ENCODE measurements at regions not wholly inside any gene's neighbourhood (a gene's known extent, or its start where the extent isn't known, plus 50 kb on each side); places are given as distances from the start of the nearest gene placed in this dataset.

GRCh38 chr2:201968476-201968875 is 65.2 kb upstream of the FZD7 start:
- H3K9me3 ChIP-seq: no peaks in the 10 kb centered on the region
- H3K27me3 ChIP-seq: no peaks in the 10 kb centered on the region
- TF ChIP-seq EP300 (IDR thresholded peaks at IDR 0.05; ENCODE audit: low read depth) (no peak), POLR2AphosphoS5 (IDR thresholded peaks at IDR 0.05) (no peak), CTCF (IDR thresholded peaks at IDR 0.05) (no peak), POLR2A (IDR thresholded peaks at IDR 0.05) (no peak)
- H3K4me3 ChIP-seq: no peak overlapping the region
- intact Hi-C loops (cut with DNase I; ENCODE audit: low total_unique reads): no loop called here
- no peak overlapping the region for H3K27ac ChIP-seq
- in situ Hi-C loops (cut with MboI; ENCODE audit: low pct_ligation_motif_present in 1 of 4, low pct_unique_long_range_greater_than_20kb in 1 of 4, low sequenced_read_pairs in 3 of 4): no loop called here
- no peaks in the 10 kb centered on the region for H3K4me1 ChIP-seq
- DNase-seq: no peak
- WGBS, 2 donors (ENCODE audit: low coverage in 1 of 2): 81% methylated on average over 10 of the region's 10 CpGs; no CpG with 5 or more reads in 1 of the 2 donors
- no peaks in the 10 kb centered on the region for H3K36me3 ChIP-seq

DNA sequence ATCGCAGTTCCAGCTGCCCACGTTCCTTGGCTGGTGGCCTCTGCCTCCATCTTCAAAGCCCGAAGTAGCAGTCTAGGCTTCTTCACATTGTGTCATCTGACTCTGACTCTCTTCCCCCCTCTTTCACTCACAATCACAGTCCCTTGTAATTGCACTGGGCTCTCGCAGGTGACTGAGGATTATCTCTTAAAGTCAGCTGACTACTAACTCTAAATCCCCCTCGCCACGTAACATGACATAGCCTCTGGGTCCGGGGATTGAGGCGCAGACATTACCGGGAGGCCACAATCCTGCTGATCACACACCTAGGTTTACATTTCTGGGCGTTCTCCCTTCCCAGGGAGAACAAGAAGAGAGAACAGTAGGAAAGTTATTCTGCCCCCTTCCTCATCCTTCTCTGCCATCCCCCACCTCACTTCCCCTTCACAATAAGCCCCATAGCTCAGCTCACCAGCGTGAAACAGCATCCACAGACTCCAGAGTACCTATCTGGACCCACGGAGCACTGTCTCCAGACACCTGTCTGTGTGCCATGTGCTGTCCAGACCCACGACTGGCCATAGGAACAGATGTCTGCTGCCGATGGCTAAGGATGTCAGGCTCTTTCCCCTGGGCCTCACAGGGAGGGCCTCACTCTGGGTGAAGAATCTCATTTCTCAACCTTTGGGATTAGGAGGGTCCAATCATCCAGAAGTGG is 64.3 kb upstream of the FZD7 start:
- DNase-seq: no peak
- intact Hi-C loops (cut with DNase I; ENCODE audit: low total_unique reads): no loop called here

GRCh38 chr2:201969938-201970785 is 63.5 kb upstream of the FZD7 start:
- no peak for DNase-seq
- WGBS, 2 donors (ENCODE audit: low coverage in 1 of 2): 69 to 88% methylated on average over 2 to 12 of the region's 12 CpGs
- no peaks in the 10 kb centered on the region for H3K36me3 ChIP-seq
- TF ChIP-seq POLR2AphosphoS5 (IDR thresholded peaks at IDR 0.05) (no peak), POLR2A (IDR thresholded peaks at IDR 0.05) (no peak), CTCF (IDR thresholded peaks at IDR 0.05) (no peak), EP300 (IDR thresholded peaks at IDR 0.05; ENCODE audit: low read depth) (no peak)
- no peak overlapping the region for H3K27ac ChIP-seq
- no peaks in the 10 kb centered on the region for H3K9me3 ChIP-seq
- in situ Hi-C loops (cut with MboI; ENCODE audit: low pct_ligation_motif_present in 1 of 4, low pct_unique_long_range_greater_than_20kb in 1 of 4, low sequenced_read_pairs in 3 of 4) (no loop called here), intact Hi-C loops (cut with DNase I; ENCODE audit: low total_unique reads) (no loop called here)
- H3K27me3 ChIP-seq: no peaks in the 10 kb centered on the region
- H3K4me3 ChIP-seq: no peak overlapping the region
- peaks cover 0 to 9% (median 5%) of the 10 kb centered on the region in 4 donors for H3K4me1 ChIP-seq

More for the DNA sequence above, 64.3 kb upstream of the FZD7 start:
- Histone ChIP-seq H3K27me3 (no peaks in the 10 kb centered on the region), H3K4me1 (peaks cover 0 to 9% (median 4%) of the 10 kb centered on the region in 4 donors), H3K27ac (no peak overlapping the region), H3K9me3 (no peaks in the 10 kb centered on the region), H3K4me3 (no peak overlapping the region), H3K36me3 (no peaks in the 10 kb centered on the region)
- no peak for TF ChIP-seq POLR2AphosphoS5 (IDR thresholded peaks at IDR 0.05)
- no peak for TF ChIP-seq POLR2A (IDR thresholded peaks at IDR 0.05)
- TF ChIP-seq EP300 (IDR thresholded peaks at IDR 0.05; ENCODE audit: low read depth): no peak
- no peak for TF ChIP-seq CTCF (IDR thresholded peaks at IDR 0.05)
- in situ Hi-C loops (cut with MboI; ENCODE audit: low pct_ligation_motif_present in 1 of 4, low pct_unique_long_range_greater_than_20kb in 1 of 4, low sequenced_read_pairs in 3 of 4): no loop called here
- WGBS, 2 donors (ENCODE audit: low coverage in 1 of 2): 87% methylated on average over 9 to 14 of the region's 14 CpGs

- 80 to 90% methylated on average over 1 to 4 of the region's 4 CpGs for WGBS, 2 donors (ENCODE audit: low coverage in 1 of 2)
- Histone ChIP-seq H3K27me3 (no peaks in the 10 kb centered on the region), H3K4me3 (no peak overlapping the region), H3K36me3 (no peaks in the 10 kb centered on the region), H3K4me1 (peaks cover 0 to 9% (median 5%) of the 10 kb centered on the region in 4 donors), H3K9me3 (no peaks in the 10 kb centered on the region), H3K27ac (no peak overlapping the region)
- DNase-seq: no peak
- TF ChIP-seq CTCF (IDR thresholded peaks at IDR 0.05) (no peak), POLR2A (IDR thresholded peaks at IDR 0.05) (no peak), EP300 (IDR thresholded peaks at IDR 0.05; ENCODE audit: low read depth) (no peak), POLR2AphosphoS5 (IDR thresholded peaks at IDR 0.05) (no peak)
- intact Hi-C loops (cut with DNase I; ENCODE audit: low total_unique reads): no loop called here
- in situ Hi-C loops (cut with MboI; ENCODE audit: low pct_ligation_motif_present in 1 of 4, low pct_unique_long_range_greater_than_20kb in 1 of 4, low sequenced_read_pairs in 3 of 4): no loop called here
Measured at GRCh38 chr2:201970786-201971108, 62.9 kb upstream of the FZD7 start.

Measured in transverse colon (tissue), 4 donors.